HG03469 (cell line): ENCODE measurements at regions not wholly inside any gene's neighbourhood (a gene's known extent, or its start where the extent isn't known, plus 50 kb on each side); places are given as distances from the start of the nearest gene placed in this dataset.

Experiments
- ATAC-seq: cut with Tn5 transposase; IDR thresholded peaks from one replicate; pipeline ENCODE4 v1.9.1; 2021; ENCODE audit warnings: mild to moderate bottlenecking, moderate library complexity, moderate number of reproducible peaks; ENCODE audit not compliant: unreplicated experiment

GRCh38 chr2:220450846-220451245 is 823.4 kb downstream of the SLC4A3 start:
- ATAC-seq, result no peak

- no peak for ATAC-seq
Observed at GRCh38 chr2:220451438-220451837, 824.0 kb downstream of the SLC4A3 start.

- ATAC-seq, result no peak
Observed at GRCh38 chr2:220452561-220452960, 825.1 kb downstream of the SLC4A3 start.

- ATAC-seq, result no peak
Observed at GRCh38 chr2:220455351-220455990, 828.0 kb downstream of the SLC4A3 start.

GRCh38 chr2:220458051-220458450 is 830.6 kb downstream of the SLC4A3 start:
- ATAC-seq, result no peak

- no peak for ATAC-seq
Observed at GRCh38 chr2:220460257-220460985, 833.0 kb downstream of the SLC4A3 start.

GRCh38 chr2:220463876-220464275 is 836.4 kb downstream of the SLC4A3 start:
- ATAC-seq, result no peak

GRCh38 chr2:220465700-220466099 is 838.3 kb downstream of the SLC4A3 start:
- ATAC-seq, result no peak

- ATAC-seq, result no peak
Observed at GRCh38 chr2:220466251-220466691, 838.8 kb downstream of the SLC4A3 start.

- no peak for ATAC-seq
Observed at GRCh38 chr2:220469201-220469600, 841.8 kb downstream of the SLC4A3 start.

- no peak for ATAC-seq
Observed at GRCh38 chr2:220473611-220474010, 846.2 kb downstream of the SLC4A3 start.

GRCh38 chr2:220476877-220477276 is 849.4 kb downstream of the SLC4A3 start:
- ATAC-seq, result no peak

- no peak for ATAC-seq
Observed at GRCh38 chr2:220478305-220479058, 851.1 kb downstream of the SLC4A3 start.

- ATAC-seq, result no peak
Observed at GRCh38 chr2:220482716-220483115, 855.3 kb downstream of the SLC4A3 start.

GRCh38 chr2:220489121-220489520 is 861.7 kb downstream of the SLC4A3 start:
- no peak for ATAC-seq

- ATAC-seq, result no peak
Observed at GRCh38 chr2:220491670-220492069, 864.2 kb downstream of the SLC4A3 start.

GRCh38 chr2:220493871-220494525 is 866.6 kb downstream of the SLC4A3 start:
- no peak for ATAC-seq

GRCh38 chr2:220496513-220496912 is 869.1 kb downstream of the SLC4A3 start:
- no peak for ATAC-seq

- ATAC-seq, result no peak
Observed at GRCh38 chr2:220499225-220499624, 871.8 kb downstream of the SLC4A3 start.

- no peak for ATAC-seq
Observed at GRCh38 chr2:220502539-220502938, 875.1 kb downstream of the SLC4A3 start.

- ATAC-seq, result no peak
Observed at GRCh38 chr2:220503431-220503830, 876.0 kb downstream of the SLC4A3 start.
